ENCODE measurements at regions not wholly inside any gene's neighbourhood (a gene's known extent, or its start where the extent isn't known, plus 50 kb on each side); places are given as distances from the start of the nearest gene placed in this dataset.

DNA sequence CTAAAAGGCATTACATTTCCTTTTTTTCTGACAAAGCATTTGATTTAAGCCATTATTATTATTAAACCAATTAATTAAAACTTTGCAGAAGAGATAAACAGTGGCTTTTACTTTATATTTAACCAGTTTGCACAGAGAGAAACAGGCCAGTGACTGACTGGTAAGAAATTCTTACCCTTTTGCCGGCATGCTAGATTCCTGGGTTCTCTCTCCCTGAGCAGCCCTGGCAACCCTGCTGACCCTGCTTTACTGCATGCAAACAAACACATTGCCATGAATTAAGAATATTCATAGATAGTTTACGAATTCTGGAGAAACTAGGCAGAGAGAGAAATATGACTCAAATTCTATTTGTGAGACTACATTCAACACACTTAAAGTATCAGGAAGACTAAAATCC lies 1381.4 kb upstream of the IGFBP7 start:
- TF ChIP-seq, protein P1, sequence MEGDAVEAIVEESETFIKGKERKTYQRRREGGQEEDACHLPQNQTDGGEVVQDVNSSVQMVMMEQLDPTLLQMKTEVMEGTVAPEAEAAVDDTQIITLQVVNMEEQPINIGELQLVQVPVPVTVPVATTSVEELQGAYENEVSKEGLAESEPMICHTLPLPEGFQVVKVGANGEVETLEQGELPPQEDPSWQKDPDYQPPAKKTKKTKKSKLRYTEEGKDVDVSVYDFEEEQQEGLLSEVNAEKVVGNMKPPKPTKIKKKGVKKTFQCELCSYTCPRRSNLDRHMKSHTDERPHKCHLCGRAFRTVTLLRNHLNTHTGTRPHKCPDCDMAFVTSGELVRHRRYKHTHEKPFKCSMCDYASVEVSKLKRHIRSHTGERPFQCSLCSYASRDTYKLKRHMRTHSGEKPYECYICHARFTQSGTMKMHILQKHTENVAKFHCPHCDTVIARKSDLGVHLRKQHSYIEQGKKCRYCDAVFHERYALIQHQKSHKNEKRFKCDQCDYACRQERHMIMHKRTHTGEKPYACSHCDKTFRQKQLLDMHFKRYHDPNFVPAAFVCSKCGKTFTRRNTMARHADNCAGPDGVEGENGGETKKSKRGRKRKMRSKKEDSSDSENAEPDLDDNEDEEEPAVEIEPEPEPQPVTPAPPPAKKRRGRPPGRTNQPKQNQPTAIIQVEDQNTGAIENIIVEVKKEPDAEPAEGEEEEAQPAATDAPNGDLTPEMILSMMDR (IDR thresholded peaks at IDR 0.05; ENCODE audit: partially characterized antibody, unreplicated experiment), result no peak
- no peak for DNase-seq
- no peak overlapping the region for H3K4me3 Mint-ChIP-seq (ENCODE audit: unreplicated experiment)
- H3K4me1 Mint-ChIP-seq (ENCODE audit: low read depth, unreplicated experiment), result no peaks in the 10 kb centered on the region
- H3K36me3 Mint-ChIP-seq (ENCODE audit: unreplicated experiment), result no peaks in the 10 kb centered on the region
- no peak overlapping the region for H3K27ac Mint-ChIP-seq (ENCODE audit: unreplicated experiment)
- no peaks in the 10 kb centered on the region for H3K9me3 Mint-ChIP-seq (ENCODE audit: unreplicated experiment)
- H3K27me3 Mint-ChIP-seq (ENCODE audit: unreplicated experiment), result no peaks in the 10 kb centered on the region

DNA sequence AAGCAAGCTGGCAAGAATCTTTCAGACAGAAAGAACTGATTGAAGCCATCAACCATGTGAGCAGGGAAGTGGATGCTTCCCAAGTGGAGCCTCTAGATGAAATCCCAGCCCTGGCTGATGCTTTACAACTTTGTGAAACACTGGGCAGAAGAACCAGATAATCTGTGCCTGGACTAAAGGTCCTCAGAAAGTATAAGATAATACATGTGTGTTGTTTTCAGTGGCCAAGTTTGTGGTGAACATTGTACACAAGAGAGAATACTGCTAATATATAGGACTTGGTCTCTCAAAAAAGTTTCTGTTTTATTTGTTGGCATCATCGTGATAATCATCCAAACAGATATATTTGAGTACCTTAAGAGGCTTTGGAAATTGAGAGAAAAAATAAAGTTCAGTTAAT lies 1367.8 kb upstream of the IGFBP7 start:
- no peak overlapping the region for H3K27ac Mint-ChIP-seq (ENCODE audit: unreplicated experiment)

DNA sequence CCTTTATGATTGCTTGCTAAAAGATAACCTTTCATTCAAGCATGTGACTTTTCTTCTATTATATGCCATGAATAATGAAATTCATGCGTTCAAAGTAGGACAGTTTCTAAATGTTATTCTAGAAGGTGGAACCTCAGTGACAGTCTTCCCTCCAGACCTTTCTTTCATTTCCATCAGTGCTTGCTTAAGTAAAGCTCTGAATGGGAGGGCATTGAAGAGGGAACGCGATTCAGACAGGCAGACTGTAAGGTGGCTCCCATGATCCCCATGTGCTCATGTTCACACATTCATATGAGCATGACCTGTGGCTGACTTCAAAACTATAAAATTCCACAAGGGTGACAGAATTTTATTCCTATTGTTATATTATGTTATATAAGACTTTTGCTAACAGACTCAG lies 1367.3 kb upstream of the IGFBP7 start:
- H3K27ac Mint-ChIP-seq (ENCODE audit: unreplicated experiment), result no peak overlapping the region
- H3K9me3 Mint-ChIP-seq (ENCODE audit: unreplicated experiment), result no peaks in the 10 kb centered on the region
- no peaks in the 10 kb centered on the region for H3K36me3 Mint-ChIP-seq (ENCODE audit: unreplicated experiment)
- no peak for DNase-seq
- H3K27me3 Mint-ChIP-seq (ENCODE audit: unreplicated experiment), result no peaks in the 10 kb centered on the region
- TF ChIP-seq, protein P1 (IDR thresholded peaks at IDR 0.05; ENCODE audit: partially characterized antibody, unreplicated experiment), result no peak
- H3K4me1 Mint-ChIP-seq (ENCODE audit: low read depth, unreplicated experiment), result no peaks in the 10 kb centered on the region
- H3K4me3 Mint-ChIP-seq (ENCODE audit: unreplicated experiment), result no peak overlapping the region

More for the DNA sequence above, 1367.8 kb upstream of the IGFBP7 start:
- TF ChIP-seq, protein P1 (IDR thresholded peaks at IDR 0.05; ENCODE audit: partially characterized antibody, unreplicated experiment), result no peak
- DNase-seq, result no peak
- H3K27me3 Mint-ChIP-seq (ENCODE audit: unreplicated experiment), result no peaks in the 10 kb centered on the region
- no peaks in the 10 kb centered on the region for H3K36me3 Mint-ChIP-seq (ENCODE audit: unreplicated experiment)
- H3K4me1 Mint-ChIP-seq (ENCODE audit: low read depth, unreplicated experiment), result no peaks in the 10 kb centered on the region
- no peaks in the 10 kb centered on the region for H3K9me3 Mint-ChIP-seq (ENCODE audit: unreplicated experiment)
- H3K4me3 Mint-ChIP-seq (ENCODE audit: unreplicated experiment), result no peak overlapping the region

DNA sequence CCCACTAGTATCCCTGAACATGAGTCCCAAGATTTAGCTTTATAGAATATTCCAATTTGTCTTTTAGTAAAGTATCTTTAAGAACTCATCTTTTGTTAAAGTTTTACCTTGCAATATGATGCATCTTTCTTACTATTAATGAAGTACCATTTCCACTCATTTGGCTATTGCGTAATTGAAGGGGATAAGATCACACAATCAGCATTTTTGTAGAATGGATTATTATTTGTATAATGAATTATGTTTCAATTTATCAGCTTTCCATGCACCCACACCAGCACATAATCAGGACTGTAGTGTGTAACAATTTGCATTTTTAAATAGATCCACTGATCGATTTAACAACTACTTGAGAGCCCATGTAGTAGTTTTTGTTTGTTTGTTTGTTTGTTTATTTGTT lies 1364.9 kb upstream of the IGFBP7 start:
- TF ChIP-seq, protein P1 (IDR thresholded peaks at IDR 0.05; ENCODE audit: partially characterized antibody, unreplicated experiment), result no peak
- no peak overlapping the region for H3K27ac Mint-ChIP-seq (ENCODE audit: unreplicated experiment)
- H3K4me3 Mint-ChIP-seq (ENCODE audit: unreplicated experiment), result no peak overlapping the region
- no peaks in the 10 kb centered on the region for H3K4me1 Mint-ChIP-seq (ENCODE audit: low read depth, unreplicated experiment)
- H3K9me3 Mint-ChIP-seq (ENCODE audit: unreplicated experiment), result no peaks in the 10 kb centered on the region
- DNase-seq, result no peak
- no peaks in the 10 kb centered on the region for H3K36me3 Mint-ChIP-seq (ENCODE audit: unreplicated experiment)
- H3K27me3 Mint-ChIP-seq (ENCODE audit: unreplicated experiment), result no peaks in the 10 kb centered on the region

DNA sequence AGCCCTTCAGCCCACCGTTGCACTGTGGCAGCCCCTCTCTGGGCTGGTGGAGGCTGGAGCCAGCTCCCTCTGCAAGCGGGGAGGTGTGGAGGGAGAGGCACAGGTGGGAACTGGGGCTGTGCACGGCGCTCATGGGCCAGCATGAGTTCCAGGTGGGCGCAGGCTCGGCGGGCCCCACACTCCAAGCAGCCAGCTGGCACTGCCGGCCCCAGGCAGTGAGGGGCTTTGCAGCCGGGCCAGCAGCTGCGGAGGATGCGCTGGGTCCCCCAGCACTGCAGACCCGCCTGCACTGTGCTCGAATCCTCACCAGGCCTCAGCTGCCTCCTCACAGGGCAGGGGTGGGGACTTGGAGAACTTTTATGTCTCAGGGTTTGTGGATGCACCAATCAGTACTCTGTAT lies 1354.8 kb upstream of the IGFBP7 start:
- TF ChIP-seq, protein P1 (IDR thresholded peaks at IDR 0.05; ENCODE audit: partially characterized antibody, unreplicated experiment), result no peak
- Mint-ChIP-seq H3K27me3 (ENCODE audit: unreplicated experiment) (peaks cover 5% of the 10 kb centered on the region), H3K4me1 (ENCODE audit: low read depth, unreplicated experiment) (no peaks in the 10 kb centered on the region), H3K27ac (ENCODE audit: unreplicated experiment) (no peak overlapping the region), H3K4me3 (ENCODE audit: unreplicated experiment) (no peak overlapping the region), H3K9me3 (ENCODE audit: unreplicated experiment) (peaks cover under 1% of the 10 kb centered on the region), H3K36me3 (ENCODE audit: unreplicated experiment) (peaks cover 3% of the 10 kb centered on the region)
- no peak for DNase-seq
